Muscle of leg (tissue), 3 donors: ENCODE measurements at regions not wholly inside any gene's neighbourhood (a gene's known extent, or its start where the extent isn't known, plus 50 kb on each side); places are given as distances from the start of the nearest gene placed in this dataset.

Experiments used
- DNase-seq: peaks from one replicate; pipeline ENCODE4 v3.0.0; 2013
- H3K27ac ChIP-seq: one replicate; pipeline ENCODE4 v1.5.1; 2013; ENCODE audit warnings: mild to moderate bottlenecking, low read length, control low read depth
- H3K27me3 ChIP-seq: one replicate; pipeline ENCODE4 v1.6.1; 2013; ENCODE audit warnings: low read length; ENCODE audit not compliant: control insufficient read depth, insufficient read depth
- H3K36me3 ChIP-seq: one replicate; pipeline ENCODE4 v1.6.1; 2013; ENCODE audit warnings: low read length; ENCODE audit not compliant: control insufficient read depth, insufficient read depth
- H3K4me1 ChIP-seq: one replicate; pipeline ENCODE4 v1.6.1; 2013; ENCODE audit warnings: low read length; ENCODE audit not compliant: control insufficient read depth, insufficient read depth
- H3K4me3 ChIP-seq: one replicate; pipeline ENCODE4 v1.5.1; 2013; ENCODE audit warnings: low read length, control low read depth
- H3K9me3 ChIP-seq: replicated peaks from 2 replicates; pipeline ENCODE4 v1.6.1; 2013; ENCODE audit warnings: low read depth, low read length; ENCODE audit not compliant: control insufficient read depth
- WGBS: methylation state at CpG from one replicate; pipeline ENCODE4 v1.1.5; 2013; ENCODE audit warnings: missing lambda C conversion rate; ENCODE audit not compliant: insufficient coverage; 5-methylcytosine and 5-hydroxymethylcytosine counted together

DNA sequence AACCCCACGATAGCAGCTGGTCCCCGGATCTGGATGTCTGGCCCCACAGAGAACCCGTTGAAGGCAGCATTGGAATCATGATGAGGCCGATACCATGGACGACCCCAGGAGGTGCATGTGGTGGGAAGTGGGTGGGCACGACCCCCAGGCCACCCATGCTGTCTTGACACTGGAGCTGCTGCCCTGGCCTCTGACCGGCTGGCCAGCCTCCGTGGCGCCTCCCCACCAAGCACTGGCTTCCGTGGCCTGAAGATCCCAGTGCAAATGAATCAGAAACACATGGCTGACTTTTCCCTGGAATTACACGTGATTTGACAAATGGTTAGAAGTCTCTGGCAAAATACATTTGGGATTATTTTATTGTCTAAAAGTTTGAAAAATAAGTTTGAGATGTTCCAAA, 259.0 kb upstream of the IRX1 start:
- no peak for DNase-seq
- WGBS = 64% methylated on average over 10 of the region's 11 CpGs

DNA sequence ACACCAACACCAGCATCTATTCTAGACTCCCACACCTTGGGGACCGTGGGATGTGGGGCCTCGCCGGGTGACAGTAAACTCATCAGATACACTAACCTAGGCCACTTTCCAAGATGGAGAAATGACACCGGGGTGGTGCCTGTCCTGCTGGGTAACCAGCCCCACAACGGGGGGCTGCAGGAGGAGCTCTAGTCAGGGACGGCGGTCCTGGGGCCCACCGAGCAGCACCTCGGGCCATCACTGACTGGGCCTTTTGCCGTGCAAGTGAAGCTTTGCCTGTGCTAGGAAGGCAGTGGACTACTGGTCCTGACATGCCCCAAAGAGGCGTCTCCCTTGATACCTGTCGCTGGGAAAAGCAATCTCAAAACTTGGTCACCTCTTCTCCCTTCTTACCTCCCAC, 260.3 kb upstream of the IRX1 start:
- Histone ChIP-seq H3K36me3 (no peaks in the 10 kb centered on the region), H3K27ac (no peak overlapping the region), H3K4me3 (no peak overlapping the region), H3K27me3 (no peaks in the 10 kb centered on the region), H3K9me3 (no peaks in the 10 kb centered on the region), H3K4me1 (no peaks in the 10 kb centered on the region)
- no peak for DNase-seq
- WGBS = 63% methylated on average over 10 of the region's 12 CpGs

More for the DNA sequence above, 259.0 kb upstream of the IRX1 start:
- H3K27me3 ChIP-seq = no peaks in the 10 kb centered on the region
- H3K9me3 ChIP-seq = no peaks in the 10 kb centered on the region
- H3K27ac ChIP-seq = no peak overlapping the region
- H3K4me3 ChIP-seq = no peak overlapping the region
- H3K4me1 ChIP-seq = no peaks in the 10 kb centered on the region
- H3K36me3 ChIP-seq = no peaks in the 10 kb centered on the region

DNA sequence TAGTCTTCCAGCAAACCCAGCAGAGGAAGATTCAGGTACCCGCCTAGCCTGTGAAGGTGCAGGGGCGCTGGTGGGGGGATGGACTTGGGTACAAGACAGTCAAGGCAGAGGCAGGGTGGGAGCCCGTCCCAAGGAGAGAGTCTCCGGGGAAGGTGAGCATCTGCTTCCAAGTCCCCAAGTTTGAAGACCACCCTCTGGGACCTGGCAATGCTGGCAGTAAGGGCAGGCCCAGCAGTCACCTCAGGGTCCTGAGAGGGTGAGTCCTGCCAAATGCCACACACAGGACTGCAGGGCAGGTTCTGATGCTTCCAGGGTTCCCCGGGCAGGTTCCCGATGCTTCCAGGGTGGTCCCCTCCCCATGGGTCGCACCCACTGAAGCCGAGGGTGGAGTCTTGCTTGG, 261.8 kb upstream of the IRX1 start:
- peaks cover 2% of the 10 kb centered on the region for H3K4me1 ChIP-seq
- no peak overlapping the region for H3K27ac ChIP-seq
- no peak for DNase-seq
- no peaks in the 10 kb centered on the region for H3K36me3 ChIP-seq
- H3K9me3 ChIP-seq = no peaks in the 10 kb centered on the region
- H3K27me3 ChIP-seq = no peaks in the 10 kb centered on the region
- H3K4me3 ChIP-seq = no peak overlapping the region
- WGBS = 83% methylated on average over 4 of the region's 8 CpGs

DNA sequence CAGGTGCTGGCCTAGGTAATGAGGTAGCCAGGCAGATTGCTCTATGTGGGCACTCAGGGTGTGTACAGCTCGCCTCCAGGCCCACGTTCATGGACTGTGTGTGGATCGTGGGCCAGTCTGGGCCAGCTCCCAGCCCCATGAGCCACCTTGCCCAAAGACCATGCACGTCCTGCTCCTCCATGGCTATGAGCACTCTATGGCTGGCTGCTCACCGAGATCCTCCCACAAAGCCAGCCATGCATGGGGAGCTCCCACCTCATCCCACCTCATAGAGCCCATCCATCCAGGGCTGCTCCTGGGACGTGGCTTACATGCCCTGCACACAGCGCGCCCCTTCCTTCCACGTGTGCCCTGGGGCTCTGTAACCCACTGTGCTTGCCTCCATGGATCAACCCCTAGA, 262.5 kb upstream of the IRX1 start:
- no peaks in the 10 kb centered on the region for H3K9me3 ChIP-seq
- H3K36me3 ChIP-seq = no peaks in the 10 kb centered on the region
- no peak overlapping the region for H3K27ac ChIP-seq
- DNase-seq = no peak
- H3K4me3 ChIP-seq = no peak overlapping the region
- H3K4me1 ChIP-seq = peaks cover 2% of the 10 kb centered on the region
- no peaks in the 10 kb centered on the region for H3K27me3 ChIP-seq
- 90% methylated on average over 8 of the region's 9 CpGs for WGBS

DNA sequence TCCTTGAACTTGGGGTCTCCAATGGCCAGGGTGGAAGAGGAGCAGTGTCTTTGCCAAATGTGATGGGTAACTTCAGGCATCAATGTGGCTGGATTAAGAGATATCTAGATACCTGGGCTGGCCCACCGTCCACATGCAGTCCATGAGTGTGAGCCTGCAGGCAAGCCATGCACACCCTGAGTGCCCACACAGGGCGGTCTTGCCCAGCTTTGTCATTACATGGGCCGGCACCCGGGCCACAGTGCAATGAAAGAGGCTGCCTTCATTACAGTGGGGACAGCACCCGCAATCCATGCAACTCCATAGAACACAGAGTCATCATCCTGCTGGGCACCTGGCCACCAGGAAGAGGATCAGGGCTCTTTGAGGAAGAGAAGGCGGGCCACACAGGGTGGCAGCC, 263.8 kb upstream of the IRX1 start:
- H3K27me3 ChIP-seq = no peaks in the 10 kb centered on the region
- no peak overlapping the region for H3K27ac ChIP-seq
- H3K36me3 ChIP-seq = no peaks in the 10 kb centered on the region
- no peak for DNase-seq
- 74% methylated on average over 3 of the region's 6 CpGs for WGBS
- no peaks in the 10 kb centered on the region for H3K9me3 ChIP-seq
- H3K4me1 ChIP-seq = peaks cover 2% of the 10 kb centered on the region
- H3K4me3 ChIP-seq = no peak overlapping the region

DNA sequence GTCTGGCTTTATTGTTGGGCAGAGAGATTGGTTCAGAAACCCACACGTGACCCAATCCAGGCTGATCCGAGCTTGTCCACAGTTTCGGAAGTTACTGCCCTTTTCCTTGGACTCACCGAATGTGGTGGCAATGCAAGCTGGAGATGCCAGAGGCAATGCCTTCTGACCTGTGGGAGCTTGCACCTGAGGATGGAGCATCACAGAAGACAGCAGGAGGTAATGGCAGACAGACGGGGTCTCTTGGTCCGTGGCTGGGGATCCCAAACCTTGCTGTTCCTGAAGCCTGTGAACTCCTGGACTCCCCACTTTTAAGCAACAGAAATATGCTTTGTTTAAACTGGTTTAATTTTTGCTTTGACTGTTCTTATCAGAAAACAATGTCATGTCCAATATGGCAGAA, 265.2 kb upstream of the IRX1 start:
- Histone ChIP-seq H3K27ac (no peak overlapping the region), H3K36me3 (no peaks in the 10 kb centered on the region), H3K4me3 (no peak overlapping the region), H3K4me1 (peaks cover 9% of the 10 kb centered on the region), H3K27me3 (no peaks in the 10 kb centered on the region), H3K9me3 (no peaks in the 10 kb centered on the region)
- DNase-seq = no peak
- WGBS = 96% methylated on average over 4 of the region's 6 CpGs

DNA sequence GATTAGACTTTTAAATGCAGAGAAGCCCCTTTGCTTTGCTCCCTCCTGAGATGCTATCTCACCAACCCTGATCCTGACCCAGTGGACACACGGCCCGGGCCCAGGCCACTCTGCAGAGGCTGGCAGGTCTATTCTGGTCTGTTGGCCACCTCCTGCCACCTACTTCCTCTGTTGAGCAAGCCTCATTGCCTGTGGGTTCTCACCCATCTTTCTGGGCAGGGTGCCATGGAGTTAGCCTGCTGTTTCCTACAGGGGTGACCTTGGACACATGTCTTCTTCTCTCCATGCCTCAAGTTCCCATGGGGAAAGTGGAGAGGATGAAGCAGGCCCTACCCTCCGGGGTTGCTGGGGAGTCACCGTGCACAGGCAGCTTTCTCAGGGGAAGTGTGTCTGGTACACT, 266.2 kb upstream of the IRX1 start:
- Histone ChIP-seq H3K27me3 (no peaks in the 10 kb centered on the region), H3K9me3 (no peaks in the 10 kb centered on the region), H3K4me1 (peaks cover 19% of the 10 kb centered on the region), H3K4me3 (no peak overlapping the region), H3K36me3 (no peaks in the 10 kb centered on the region), H3K27ac (no peak overlapping the region)
- no peak for DNase-seq
- WGBS = 74% methylated on average over 3 of the region's 4 CpGs

DNA sequence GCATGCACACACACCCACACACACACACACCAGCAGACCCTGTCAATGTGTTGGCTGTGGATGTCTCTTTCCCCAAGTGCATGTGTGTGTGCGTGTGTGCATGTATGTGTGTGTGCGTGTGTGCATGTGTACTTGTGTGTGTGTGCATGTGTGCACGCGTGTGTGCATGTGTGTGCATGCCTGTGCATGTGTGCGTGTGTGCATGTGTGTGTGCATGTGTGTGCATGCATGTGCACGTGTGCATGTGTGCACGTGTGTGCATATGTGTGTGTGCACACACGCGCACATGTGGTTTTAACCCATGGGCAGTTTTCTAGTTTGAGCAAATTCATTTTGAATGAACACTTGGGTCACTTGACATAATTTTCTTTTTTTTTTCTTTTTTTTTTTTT, 268.8 kb upstream of the IRX1 start:
- Histone ChIP-seq H3K27ac (no peak overlapping the region), H3K36me3 (no peaks in the 10 kb centered on the region), H3K4me3 (no peak overlapping the region), H3K4me1 (peaks cover 19% of the 10 kb centered on the region), H3K27me3 (peaks cover 1% of the 10 kb centered on the region), H3K9me3 (no peaks in the 10 kb centered on the region)
- DNase-seq = no peak
- 77% methylated on average over 6 of the region's 9 CpGs for WGBS

DNA sequence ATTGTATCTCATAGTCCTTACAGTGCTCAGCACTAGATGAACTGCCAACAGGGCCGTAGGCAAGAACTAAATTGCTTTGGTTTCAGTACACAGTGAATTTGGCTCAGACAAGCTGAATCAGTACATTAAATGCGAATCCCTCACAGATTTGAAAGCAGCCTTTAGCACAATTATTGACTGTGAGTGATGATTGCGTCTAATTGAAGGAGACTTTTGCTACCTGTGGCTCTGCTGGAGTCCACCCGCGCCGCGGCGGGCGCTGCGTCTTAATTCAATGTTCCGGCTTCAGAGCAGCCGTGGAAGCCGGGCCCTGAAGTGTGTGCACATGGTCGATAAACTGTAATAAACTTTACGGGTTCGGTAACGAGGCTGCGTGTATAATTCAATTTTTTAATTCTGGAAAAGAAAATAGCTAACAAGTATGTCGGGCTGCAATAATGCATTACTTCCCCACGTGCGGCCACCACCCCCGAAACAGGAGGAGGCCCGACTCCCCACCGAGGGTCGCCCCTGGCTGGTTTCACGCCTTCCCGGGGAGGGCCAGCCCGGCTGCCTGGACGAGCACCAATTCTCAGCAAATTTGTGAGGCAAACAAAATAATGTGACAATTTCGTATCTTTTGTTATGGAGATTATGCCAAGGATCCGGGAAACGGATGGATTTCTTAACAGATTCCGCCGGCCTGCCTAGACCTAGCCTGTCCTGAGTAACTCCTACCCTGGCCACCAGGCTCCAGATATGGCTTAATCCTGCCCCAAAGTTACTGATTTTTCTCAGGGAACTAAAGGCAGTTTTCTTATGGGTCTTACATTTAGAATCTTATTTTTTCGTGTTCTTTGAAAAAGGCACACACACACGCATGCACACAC, 269.4 kb upstream of the IRX1 start:
- H3K4me1 ChIP-seq = peaks cover 19% of the 10 kb centered on the region
- peaks cover 2% of the 10 kb centered on the region for H3K27me3 ChIP-seq
- no peak overlapping the region for H3K27ac ChIP-seq
- WGBS = 45% methylated on average over 30 of the region's 36 CpGs
- no peaks in the 10 kb centered on the region for H3K36me3 ChIP-seq
- DNase-seq = peak; percentile 57
- H3K9me3 ChIP-seq = no peaks in the 10 kb centered on the region
- no peak overlapping the region for H3K4me3 ChIP-seq

DNA sequence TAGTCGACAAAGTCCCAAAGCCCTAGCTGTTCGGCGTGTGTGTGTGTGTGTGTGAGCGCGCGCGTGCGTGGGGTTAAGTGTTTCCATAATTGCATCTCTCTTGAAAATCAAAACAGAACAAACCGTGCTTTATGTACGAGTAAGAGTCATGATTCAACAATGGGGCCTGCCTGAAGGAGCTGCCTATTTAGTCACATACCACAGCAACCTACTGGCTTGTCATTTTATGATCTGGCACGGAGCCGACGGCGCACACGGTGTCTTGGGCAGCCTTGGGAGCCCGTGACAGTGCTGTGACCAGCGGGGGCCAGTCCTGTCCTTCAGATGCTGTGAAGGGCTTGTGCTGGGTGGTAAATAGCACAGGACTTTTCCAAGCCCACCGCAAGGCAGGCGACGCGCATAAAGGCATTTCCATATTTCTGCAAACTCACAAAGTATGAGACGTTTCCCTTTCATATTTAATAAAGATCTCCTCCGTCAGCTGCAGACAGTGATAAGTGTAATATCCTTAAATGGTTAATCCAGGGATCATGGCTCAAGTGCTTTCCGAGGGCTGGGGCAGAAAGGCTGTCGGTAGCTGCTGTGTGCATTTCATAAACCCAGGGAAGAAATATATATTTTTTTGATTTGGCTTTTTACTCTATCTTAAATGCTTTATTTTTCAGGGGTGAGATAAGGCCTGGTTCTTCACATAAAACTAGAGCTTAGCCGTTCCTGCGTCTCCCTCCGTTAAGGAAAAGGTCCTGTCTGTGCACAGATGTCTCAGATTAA, 270.2 kb upstream of the IRX1 start:
- peak; percentile 44 for DNase-seq
- H3K9me3 ChIP-seq = no peaks in the 10 kb centered on the region
- H3K27ac ChIP-seq = no peak overlapping the region
- peaks cover 19% of the 10 kb centered on the region for H3K4me1 ChIP-seq
- WGBS = 26% methylated on average over 10 of the region's 28 CpGs
- peaks cover 4% of the 10 kb centered on the region for H3K27me3 ChIP-seq
- no peaks in the 10 kb centered on the region for H3K36me3 ChIP-seq
- H3K4me3 ChIP-seq = no peak overlapping the region
